ENCODE measurements at regions not wholly inside any gene's neighbourhood (a gene's known extent, or its start where the extent isn't known, plus 50 kb on each side); places are given as distances from the start of the nearest gene placed in this dataset.
A peak's percentile ranks its signal among the peaks of the same experiment; 100 is the strongest.
"Not testable (repeated sequence)": the region's sequence is repeated elsewhere in the genome, so short reads cannot be mapped to it uniquely, and the experiment has no call there.

DNA sequence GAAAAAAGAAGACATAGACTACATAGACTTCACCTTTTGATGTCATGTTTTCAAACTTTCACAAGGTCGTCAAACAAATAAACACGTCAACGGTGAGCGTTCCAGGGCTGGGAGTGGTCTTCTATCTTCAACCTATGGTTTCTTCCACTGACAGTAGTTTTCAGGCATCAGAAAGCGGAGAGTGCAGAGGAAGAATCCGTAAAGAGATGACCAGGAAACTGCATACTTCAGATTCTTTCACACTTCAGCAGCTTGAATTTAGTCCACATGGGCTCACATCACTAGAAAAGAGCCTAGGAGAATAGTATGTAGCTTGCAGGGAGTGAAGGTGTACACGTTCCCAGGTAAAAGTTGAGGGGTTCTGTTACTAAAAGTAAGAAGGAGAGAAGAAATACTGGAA lies 58.5 kb downstream of the NPY1R start:
- no peak for DNase-seq

DNA sequence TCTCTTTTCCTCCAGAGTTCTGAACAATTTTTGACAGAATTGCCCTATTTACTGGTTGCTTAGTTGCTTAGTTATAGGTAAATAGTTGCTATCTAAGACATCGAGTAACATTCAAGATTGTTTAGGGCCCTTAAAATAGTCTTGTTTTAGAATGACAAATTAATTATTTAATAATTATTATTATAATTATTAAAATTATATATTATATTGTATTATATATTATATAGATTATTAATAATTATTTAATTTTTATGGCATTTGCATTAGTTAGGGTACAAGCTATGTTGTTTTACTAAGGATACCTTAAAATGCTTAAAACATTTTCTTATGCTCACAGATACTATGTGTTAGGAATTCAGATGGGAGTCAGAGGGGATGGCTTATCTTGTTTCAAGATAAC lies 59.2 kb downstream of the NPY1R start:
- no peak for DNase-seq

DNA sequence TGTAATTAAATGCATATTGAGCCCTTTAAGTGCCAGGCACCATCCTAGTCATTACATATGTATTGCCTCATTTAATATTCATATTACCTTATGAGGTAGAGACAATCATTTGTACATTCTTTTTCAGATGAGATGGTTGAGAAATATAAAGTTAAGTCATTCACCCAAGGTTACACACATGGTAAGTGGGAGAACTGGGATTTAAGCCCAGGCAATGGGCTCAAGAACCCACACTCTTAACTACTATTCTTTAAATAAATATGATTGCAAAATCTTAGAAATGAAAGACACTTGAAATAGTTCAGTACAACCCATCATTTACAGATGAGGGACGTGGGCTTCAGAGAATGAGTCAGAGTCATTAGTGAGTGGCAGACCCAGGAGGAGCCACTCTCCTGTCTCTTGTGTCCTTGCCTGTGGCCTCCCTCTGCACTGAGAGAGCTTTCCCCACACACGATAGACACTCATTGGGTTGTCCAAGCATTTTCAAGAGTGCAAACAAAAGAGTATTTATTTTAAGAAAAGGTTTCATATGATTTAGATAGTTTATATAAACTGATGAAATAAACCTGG lies 60.8 kb downstream of the NPY1R start:
- DNase-seq: no peak

DNA sequence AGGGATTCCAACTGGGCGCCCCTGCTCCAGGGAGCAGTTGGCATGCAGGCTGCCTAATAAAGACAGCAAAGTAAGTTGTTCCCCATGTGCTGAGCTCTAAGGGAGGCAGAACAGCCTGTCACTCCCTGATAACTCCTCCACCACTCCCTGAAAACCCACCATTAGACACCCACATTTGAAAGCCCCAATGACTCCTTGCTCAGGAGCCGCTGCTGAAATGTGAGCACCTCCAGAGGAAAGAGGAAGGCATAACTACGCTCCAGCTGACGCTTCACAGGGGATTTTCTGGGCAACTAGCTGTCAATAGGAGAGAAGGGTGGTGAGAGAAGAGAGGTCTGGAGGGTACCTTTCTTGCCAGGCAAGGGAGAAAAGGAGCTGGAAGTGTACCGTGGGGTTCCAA lies 62.5 kb downstream of the NPY1R start:
- no peak for DNase-seq

DNA sequence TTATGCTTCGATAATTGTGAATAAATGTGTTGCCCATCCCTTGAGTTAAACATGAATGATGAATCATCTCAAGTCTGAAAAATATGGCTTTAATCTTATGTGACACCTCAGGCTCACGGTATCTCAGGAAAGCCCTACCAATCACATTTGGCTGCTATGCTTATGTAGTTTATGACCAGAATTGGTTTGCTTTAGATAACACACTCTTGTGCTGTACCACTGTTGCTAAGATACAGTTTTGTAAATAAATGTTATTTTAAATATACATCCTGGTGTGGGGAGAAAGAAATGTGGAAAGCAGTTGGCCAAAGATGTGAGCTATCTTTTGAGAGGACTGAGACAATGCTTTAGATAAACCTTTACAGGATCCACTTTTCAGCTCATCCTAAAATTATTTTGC lies 63.2 kb downstream of the NPY1R start:
- no peak for DNase-seq

DNA sequence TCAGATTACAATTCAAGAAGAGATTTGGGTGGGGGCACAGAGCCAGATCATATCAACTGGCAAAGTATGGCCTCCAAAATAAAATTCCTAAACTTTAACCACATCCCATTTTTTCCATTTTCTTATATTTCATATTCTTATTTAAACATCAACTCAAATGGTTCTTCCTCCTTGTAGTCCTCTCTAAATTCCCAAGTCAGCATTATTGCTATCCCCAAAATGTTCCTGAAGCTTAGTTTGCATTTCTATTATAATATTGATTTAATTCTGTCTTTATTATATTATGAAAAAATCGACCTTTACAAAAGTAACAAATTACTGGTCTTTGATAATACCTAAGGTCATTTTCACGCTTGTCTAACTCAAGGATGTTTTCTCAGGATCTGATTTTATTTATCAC lies 67.5 kb downstream of the NPY1R start:
- DNase-seq: no peak

DNA sequence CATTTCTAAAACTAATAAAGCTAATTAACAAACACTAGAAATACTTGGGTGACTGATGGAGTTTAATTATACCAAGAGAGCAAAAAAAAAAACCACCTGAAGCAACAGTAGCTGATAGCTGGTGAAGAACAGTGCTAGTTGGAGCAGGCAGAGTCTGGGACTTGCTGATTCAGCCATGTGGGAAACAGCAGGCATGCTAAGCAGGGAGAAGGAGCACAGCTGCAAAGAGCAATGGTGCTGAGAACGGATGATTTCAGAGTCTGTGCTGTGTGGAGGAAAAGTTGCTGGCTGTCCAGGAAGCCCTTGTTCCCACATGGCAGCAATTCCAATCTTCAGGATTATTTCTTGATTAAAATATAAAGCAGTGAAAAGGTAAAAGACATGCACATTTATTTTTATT lies 68.8 kb downstream of the NPY1R start:
- DNase-seq: no peak

DNA sequence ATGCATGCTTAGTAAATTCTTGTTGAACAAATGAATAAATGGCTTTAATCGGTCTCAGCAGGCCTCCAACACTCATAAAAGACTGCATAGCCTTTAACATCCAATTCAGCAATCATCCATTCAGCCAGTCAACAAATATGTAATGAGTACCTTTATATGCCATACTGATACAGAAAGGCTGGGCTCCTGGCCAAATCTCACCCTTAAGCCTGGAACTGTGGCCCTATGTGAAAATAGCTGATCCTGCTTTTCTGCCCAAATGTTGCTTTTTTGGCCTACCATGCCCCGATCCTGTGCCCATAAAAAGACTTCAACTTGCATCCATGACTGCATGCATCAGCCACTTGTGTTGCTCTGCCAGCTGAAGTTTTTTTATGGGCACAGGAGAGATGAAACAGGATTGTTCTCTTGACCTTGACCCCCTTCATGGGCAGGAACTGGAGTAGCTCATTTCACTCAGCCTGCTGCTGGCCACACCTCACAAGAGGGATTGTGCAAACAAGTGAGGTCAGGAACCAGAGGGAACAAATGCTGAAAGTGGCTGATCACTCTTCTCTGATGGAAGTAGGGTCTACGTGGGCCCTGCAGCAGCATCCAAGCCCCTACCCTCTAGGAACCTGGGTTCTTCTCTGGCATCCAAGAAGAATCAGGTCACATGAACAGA lies 75.6 kb downstream of the NPY1R start:
- DNase-seq: peak; percentile 33

DNA sequence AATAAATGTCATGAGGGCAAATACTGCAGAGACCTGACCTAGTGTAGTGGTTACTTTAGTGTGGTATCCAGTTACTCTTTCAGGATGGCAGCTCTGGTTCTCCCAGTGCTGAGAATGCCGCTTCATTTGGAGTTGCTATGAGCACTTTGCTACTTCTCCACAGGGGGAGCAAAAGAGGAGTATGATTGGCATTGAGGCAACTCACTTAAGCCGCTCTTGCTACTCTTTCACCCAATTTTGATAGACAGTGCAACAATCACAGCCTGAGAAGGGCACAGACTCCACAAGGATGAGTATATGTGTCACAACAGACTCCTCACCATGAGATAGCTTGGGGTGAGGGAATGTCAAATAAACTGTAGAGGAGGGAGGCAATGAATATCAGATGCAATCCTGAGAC lies 81.2 kb downstream of the NPY1R start:
- DNase-seq: peak; percentile 6

DNA sequence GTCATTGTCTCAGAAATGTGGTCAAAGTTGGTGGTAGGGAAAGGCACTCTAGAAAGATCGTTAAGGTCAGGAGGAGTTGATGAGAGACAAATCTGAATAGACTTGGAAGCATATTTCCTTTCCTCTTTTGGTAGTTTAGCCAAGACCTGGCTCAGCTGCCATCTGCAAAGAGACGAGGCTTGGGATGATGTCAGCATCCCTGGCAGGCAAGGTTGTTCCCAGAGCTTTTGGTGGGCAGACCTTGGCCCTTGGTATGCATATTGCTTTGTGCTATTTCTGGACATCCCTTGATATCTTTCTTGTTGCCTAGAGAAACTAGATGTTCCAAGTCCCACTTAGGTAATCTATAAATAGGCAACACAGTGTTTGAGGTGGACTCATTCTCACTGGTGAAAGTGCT lies 82.4 kb upstream of the NAF1 start:
- no peak for DNase-seq

DNA sequence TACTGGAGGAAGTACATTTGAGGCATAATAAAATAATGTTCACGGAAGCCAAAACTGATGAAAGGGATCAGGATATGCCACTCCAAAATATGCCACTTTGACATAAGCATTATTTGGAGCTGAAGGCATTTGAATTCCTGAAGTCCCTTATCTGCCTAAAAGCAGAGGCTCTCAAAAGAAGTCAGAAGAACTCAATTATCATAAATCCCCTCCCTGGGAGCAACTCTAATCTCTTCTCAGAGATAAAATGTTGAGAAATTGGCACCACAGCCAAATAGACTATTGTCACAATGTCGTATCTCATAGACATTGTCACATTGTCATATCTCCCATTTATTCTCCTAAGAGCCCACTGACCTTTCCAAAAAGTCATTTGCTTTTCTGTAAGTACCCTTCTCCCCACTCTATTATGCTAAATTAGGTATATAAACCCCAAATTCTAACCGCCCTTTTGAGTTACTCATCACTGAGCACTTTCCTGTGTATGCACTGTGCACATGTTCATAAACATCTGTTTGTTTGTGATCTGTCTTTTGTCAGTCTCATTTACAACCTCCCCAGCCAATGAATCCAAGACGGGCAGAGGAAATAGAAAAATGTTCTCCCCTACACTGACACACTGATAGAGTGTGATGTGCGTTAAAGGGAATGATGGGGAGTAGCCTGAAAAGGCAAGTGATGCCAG lies 78.5 kb upstream of the NAF1 start:
- no peak for DNase-seq

DNA sequence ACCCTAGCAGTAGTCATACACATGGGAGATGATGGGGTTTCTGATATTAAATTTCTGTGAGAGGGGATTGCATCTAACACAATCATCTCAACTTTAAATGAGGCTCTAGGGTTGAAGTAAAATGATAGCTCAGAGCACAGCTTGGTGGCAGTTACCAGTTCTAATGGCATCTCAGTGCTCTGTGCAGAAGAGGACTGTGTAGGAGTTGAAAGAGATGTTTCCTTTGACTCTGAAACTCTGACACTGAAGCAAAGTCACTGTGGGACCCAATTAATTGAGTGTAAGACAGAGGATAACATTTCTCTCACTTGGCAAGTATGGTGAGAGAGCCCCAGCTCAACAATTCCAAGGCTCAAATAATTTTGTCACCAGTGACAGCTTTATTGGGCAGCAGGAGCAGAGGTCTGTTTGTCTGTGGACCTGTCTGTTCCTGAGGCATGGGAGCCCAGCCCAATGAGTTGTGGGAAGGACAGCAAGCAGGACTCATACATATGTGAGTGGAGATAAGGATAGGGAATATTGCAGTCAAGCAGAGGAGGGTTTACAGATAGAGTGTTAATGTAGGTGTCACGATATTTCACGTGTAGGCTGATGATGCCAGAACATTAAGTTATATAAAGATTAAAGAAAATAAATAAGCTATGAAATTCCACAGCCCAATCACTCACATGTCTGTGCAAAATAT lies 76.7 kb upstream of the NAF1 start:
- DNase-seq: no peak

DNA sequence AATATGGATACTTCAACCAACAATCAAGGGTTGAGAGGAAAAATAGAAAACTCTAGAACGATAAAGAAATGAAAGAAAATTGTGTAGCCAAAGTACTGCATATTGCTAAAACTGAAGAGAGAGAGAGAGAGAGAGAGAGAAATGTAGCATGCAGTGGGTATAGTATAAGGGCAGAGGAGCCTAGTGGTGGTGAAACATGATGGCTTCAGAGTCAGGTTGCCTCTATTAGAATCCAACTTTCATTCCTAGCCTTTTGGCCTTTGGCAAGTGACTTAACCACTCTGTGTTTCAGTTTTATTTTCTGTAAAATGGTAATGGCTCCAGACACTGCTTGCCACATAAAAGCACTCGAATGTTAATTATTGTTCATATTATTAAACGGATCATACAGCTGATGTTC lies 71.2 kb upstream of the NAF1 start:
- no peak for DNase-seq

DNA sequence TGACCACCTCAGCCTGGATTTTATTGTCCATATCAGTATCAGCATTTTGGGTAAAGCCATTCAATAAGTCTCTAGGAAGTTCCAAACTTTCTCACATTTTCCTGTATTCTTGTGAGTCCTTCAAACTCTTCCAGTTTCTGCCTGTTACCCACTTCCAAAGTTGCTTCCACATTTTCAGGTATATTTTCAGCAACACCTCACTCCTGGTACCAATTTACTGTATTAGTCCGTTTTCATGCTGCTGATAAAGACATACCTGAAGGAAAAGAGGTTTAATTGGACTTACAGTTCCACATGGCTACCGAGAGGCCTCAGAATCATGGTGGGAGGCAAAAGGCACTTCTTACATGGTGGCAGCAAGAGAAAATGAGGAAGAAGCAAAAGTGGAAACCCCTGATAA lies 69.7 kb upstream of the NAF1 start:
- not testable (repeated sequence) for DNase-seq

DNA sequence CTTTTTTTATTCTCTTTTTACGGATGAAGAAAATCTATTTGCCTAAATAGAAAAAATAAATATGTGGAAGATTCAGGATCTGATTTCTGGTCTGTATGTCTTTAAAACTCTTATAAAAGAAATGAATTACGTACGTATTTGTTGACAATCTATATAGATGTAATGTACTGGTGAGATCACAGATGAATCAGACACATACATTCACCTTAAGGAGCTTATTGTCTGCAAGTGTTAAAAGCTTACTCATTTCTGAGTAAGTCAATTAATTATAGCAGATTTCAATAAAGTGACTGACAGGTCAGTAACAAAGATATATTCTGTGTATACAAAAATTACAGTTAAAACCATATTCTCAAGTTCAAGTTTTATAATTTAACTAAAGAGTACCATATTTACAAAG lies 66.6 kb upstream of the NAF1 start:
- DNase-seq: peak; percentile 0

DNA sequence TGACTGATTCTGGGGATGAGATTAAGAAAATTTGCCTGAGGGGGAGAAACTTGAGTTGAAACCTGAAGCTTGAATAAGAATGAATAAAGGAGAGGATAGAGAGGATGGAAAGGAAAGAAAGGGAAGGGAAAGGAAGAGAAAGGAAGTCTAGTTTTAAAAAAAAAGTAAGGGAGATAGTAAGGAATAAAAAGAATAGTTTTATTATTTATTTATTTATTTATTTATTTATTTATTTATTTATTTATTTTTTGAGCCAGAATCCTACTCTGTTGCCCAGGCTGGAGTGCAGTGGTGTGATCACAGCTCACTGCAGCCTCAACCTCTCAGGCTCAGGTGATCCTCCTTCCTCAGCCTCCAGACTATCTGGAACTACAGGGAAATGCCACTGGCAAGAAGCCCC lies 62.0 kb upstream of the NAF1 start:
- DNase-seq: no peak

DNA sequence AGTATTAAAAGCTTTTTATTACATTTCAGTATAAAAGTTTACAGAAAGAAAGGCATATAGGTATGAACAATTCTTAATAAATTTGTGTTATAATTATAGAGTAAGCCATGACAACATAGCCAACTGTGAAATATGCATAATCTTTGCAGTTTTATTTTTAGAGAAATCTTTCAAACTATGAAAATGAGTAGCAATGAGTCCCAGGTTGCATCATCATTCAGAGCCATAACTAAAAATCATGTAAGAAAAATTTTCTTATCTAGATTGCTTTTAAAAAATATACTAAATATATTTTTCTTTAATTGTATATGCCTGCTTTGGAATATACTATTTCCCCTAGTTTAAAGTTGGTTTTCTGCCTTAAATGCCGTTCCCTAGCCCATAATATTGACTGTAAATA lies 54.8 kb upstream of the NAF1 start:
- no peak for DNase-seq

DNA sequence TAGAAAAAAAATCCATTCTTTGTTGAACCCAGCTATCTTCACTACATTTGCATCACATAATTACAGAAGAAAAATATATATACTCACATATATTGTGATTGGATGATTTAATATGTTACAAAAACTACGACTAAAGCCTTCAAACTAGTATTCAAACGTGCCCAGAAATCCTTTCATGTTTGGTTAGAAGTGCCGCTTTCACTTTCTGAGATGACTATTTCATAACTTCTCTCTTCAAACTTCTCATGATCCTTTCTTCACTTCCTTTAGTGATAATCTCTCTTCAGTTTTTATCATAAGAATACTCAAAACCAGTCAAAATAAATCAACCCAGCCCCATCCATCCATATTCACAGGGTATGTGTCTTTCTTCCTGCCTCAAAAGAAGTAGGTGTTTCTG lies 50.8 kb upstream of the NAF1 start:
- no peak for DNase-seq
